ENCODE measurements at regions not wholly inside any gene's neighbourhood (a gene's known extent, or its start where the extent isn't known, plus 50 kb on each side); places are given as distances from the start of the nearest gene placed in this dataset.

- TF ChIP-seq, protein P1, sequence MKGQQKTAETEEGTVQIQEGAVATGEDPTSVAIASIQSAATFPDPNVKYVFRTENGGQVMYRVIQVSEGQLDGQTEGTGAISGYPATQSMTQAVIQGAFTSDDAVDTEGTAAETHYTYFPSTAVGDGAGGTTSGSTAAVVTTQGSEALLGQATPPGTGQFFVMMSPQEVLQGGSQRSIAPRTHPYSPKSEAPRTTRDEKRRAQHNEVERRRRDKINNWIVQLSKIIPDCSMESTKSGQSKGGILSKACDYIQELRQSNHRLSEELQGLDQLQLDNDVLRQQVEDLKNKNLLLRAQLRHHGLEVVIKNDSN (IDR thresholded peaks at IDR 0.05; ENCODE audit: borderline replicate concordance, low read depth): no peak
- TF ChIP-seq TAF1 (IDR thresholded peaks at IDR 0.05; ENCODE audit: borderline replicate concordance, low read depth, low read length) (no peak), RAD21 (IDR thresholded peaks at IDR 0.05; ENCODE audit: low read length) (no peak)
Observed at GRCh38 chr9:89810431-89810830, 205.6 kb downstream of the GADD45G start (continued).

DNA sequence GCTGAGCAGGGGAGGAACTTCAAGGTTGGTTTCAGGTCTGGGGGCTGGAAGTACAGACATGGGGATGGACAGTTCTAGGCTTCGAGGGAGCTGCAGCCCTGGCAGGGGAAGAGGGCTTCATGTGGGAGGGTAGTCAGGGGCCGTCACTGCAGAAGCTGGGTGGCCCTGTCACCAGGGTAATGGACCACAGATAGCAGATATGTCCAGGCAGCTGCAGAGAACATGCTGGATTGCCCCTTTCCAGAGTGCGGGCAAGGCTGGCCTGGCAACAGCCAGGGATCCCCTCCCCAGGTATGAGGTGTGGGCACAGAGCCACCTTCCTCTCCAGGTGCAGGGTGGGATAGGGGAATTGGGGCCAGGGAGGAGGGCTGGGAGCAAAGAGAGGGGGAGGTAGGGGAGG is 206.5 kb downstream of the GADD45G start:
- Histone ChIP-seq H3K9ac (no peak overlapping the region), H3K4me3 (ENCODE audit: low read depth in 2 of 2, low read length in 1 of 2) (no peak overlapping the region), H3K9me2 (no peaks in the 10 kb centered on the region), H3K27me3 (ENCODE audit: insufficient read depth) (no peaks in the 10 kb centered on the region), H3K27ac (ENCODE audit: low read depth in 2 of 2, low read length in 1 of 2) (no peak overlapping the region), H3F3A (replicated peaks; ENCODE audit: insufficient read depth) (no peaks in the 10 kb centered on the region), H2AFZ (ENCODE audit: low read depth) (no peak overlapping the region), H3K4me1 (ENCODE audit: control insufficient read depth in 1 of 2, insufficient read depth in 2 of 2, low read depth in 1 of 2, low read length in 1 of 2) (peaks cover 0 to 32% of the 10 kb centered on the region in 2 experiments; a peak in 2 of 4 replicates), H4K20me1 (ENCODE audit: insufficient read depth) (no peaks in the 10 kb centered on the region), H3K79me2 (ENCODE audit: insufficient read depth) (no peaks in the 10 kb centered on the region), H3K9me3 (no peaks in the 10 kb centered on the region), H3K4me2 (no peak overlapping the region), H3K36me3 (replicated peaks in 1 of 2; ENCODE audit: control insufficient read depth in 1 of 2, insufficient read depth in 2 of 2, low read length in 1 of 2) (no peaks in the 10 kb centered on the region)
- 53% methylated on average over 2 of the region's 3 CpGs for WGBS (ENCODE audit: low lambda C conversion rate)
- ChIA-PET CTCF (interaction anchor here (0.9 to 2.4 kb wide), 4 partner anchors 12 to 208 kb away, joined by 3 to 8 read pairs (median 4); no protein-coding TSS in a partner anchor), POLR2A (no interaction called here)
- DNase-seq: no peak
- TF ChIP-seq RCOR1 (IDR thresholded peaks at IDR 0.05; ENCODE audit: low read length) (no peak), RXRA (IDR thresholded peaks at IDR 0.05; ENCODE audit: borderline replicate concordance, low read depth) (no peak), CHD2 (IDR thresholded peaks at IDR 0.05; ENCODE audit: low read length, partially characterized antibody) (no peak), MXI1 (IDR thresholded peaks at IDR 0.05; ENCODE audit: low read depth, low read length) (no peak), POLR2AphosphoS5 (IDR thresholded peaks at IDR 0.05; ENCODE audit: low read depth, low read length) (no peak), IRF3 (IDR thresholded peaks at IDR 0.05; ENCODE audit: low read depth, low read length) (no peak), RFX5 (IDR thresholded peaks at IDR 0.05; ENCODE audit: low read length) (no peak)

- TF ChIP-seq SMC3 (IDR thresholded peaks at IDR 0.05; ENCODE audit: low read depth, low read length): no peak
- H2AFZ ChIP-seq (ENCODE audit: low read depth): no peak overlapping the region
- H4K20me1 ChIP-seq (ENCODE audit: insufficient read depth): no peaks in the 10 kb centered on the region
- no peak overlapping the region for H3K9ac ChIP-seq
- no peaks in the 10 kb centered on the region for H3K79me2 ChIP-seq (ENCODE audit: insufficient read depth)
- DNase-seq: no peak
- H3K36me3 ChIP-seq (replicated peaks in 1 of 2; ENCODE audit: control insufficient read depth in 1 of 2, insufficient read depth in 2 of 2, low read length in 1 of 2): no peaks in the 10 kb centered on the region
- H3K4me2 ChIP-seq: no peak overlapping the region
- no peaks in the 10 kb centered on the region for H3K27me3 ChIP-seq (ENCODE audit: insufficient read depth)
- no peak overlapping the region for H3K4me3 ChIP-seq (ENCODE audit: low read depth in 2 of 2, low read length in 1 of 2)
- peaks cover 0 to 34% of the 10 kb centered on the region in 2 experiments; a peak in 2 of 4 replicates for H3K4me1 ChIP-seq (ENCODE audit: control insufficient read depth in 1 of 2, insufficient read depth in 2 of 2, low read depth in 1 of 2, low read length in 1 of 2)
- no peaks in the 10 kb centered on the region for H3K9me3 ChIP-seq
- CTCF ChIA-PET: interaction anchor here (0.6 to 2.4 kb wide), 3 partner anchors 12 to 209 kb away, joined by 3 to 8 read pairs (median 4); no protein-coding TSS in a partner anchor
- POLR2A ChIA-PET: no interaction called here
- H3K27ac ChIP-seq (ENCODE audit: low read depth in 2 of 2, low read length in 1 of 2): no peak overlapping the region
- no peaks in the 10 kb centered on the region for H3F3A ChIP-seq (replicated peaks; ENCODE audit: insufficient read depth)
- WGBS (ENCODE audit: low lambda C conversion rate): 37% methylated on average over 3 of the region's 10 CpGs
- H3K9me2 ChIP-seq: no peaks in the 10 kb centered on the region
Observed at GRCh38 chr9:89811886-89812450, 207.2 kb downstream of the GADD45G start.

Data from SK-N-SH (cell line).